Sigmoid colon (tissue), 6 donors: ENCODE measurements at regions not wholly inside any gene's neighbourhood (a gene's known extent, or its start where the extent isn't known, plus 50 kb on each side); places are given as distances from the start of the nearest gene placed in this dataset.

Experiments used
- DNase-seq: peaks from one replicate; pipeline ENCODE4 v3.0.0-alpha.2; 2019
- H3K27ac ChIP-seq, 4 donors: fragments of 200-600 bp; sonication (generic); one replicate each; pipeline ENCODE4 v1.5.1; 2016 to 2019; ENCODE audit warnings: mild to moderate bottlenecking in 1 of 4
- H3K27me3 ChIP-seq, 3 donors: fragments of 200-600 bp; sonication (generic); one replicate each; pipeline ENCODE4 v1.5.1; 2019; ENCODE audit warnings: mild to moderate bottlenecking in 1 of 3
- H3K36me3 ChIP-seq, 4 donors: fragments of 200-600 bp; sonication (generic); one replicate each; pipeline ENCODE4 v1.5.1; 2016 to 2019
- H3K4me1 ChIP-seq, 4 donors: fragments of 200-600 bp; sonication (generic); one replicate each; pipeline ENCODE4 v1.5.1; 2017 to 2019
- H3K4me3 ChIP-seq, 4 donors: fragments of 200-600 bp; sonication (generic); one replicate each; pipeline ENCODE4 v1.5.1; 2017 to 2019; ENCODE audit warnings: mild to moderate bottlenecking in 2 of 4, moderate library complexity in 1 of 4
- H3K9me3 ChIP-seq, 4 donors: fragments of 200-600 bp in 3 of 4; sonication (generic) in 3 of 4; one replicate each; pipeline versions ENCODE4 v1.5.1 to v1.6.1; 2013 to 2019
- CTCF ChIP-seq, 4 experiments: fragments of 450-650 bp in 3 of 4; fragments of 200-600 bp in 1 of 4; IDR thresholded peaks; one replicate each; pipeline ENCODE4 v1.5.1; 2016 to 2019; ENCODE audit warnings: antibody characterized with exemption in 4 of 4, mild to moderate bottlenecking in 3 of 4, moderate library complexity in 2 of 4
- EP300 ChIP-seq, 4 donors: sonication (generic); formaldehyde crosslinking; IDR thresholded peaks; one replicate each; pipeline ENCODE4 v1.6.1; 2017; ENCODE audit warnings: antibody characterized with exemption in 4 of 4
- POLR2A ChIP-seq, 2 donors: fragments of 450-650 bp; IDR thresholded peaks; one replicate each; pipeline ENCODE4 v1.6.1; 2016; ENCODE audit warnings: antibody characterized with exemption in 2 of 2, mild to moderate bottlenecking in 2 of 2, moderate library complexity in 2 of 2
- POLR2AphosphoS5 ChIP-seq, 4 donors: sonication (generic); formaldehyde crosslinking; IDR thresholded peaks; one replicate each; pipeline ENCODE4 v1.6.1; 2017; ENCODE audit warnings: antibody characterized with exemption in 4 of 4
- WGBS, 2 donors: extraction: QIAGEN DNeasy Blood & Tissue Kit; methylation state at CpG; one replicate each; pipeline ENCODE4 v1.1.7; 2013; 5-methylcytosine and 5-hydroxymethylcytosine counted together
- intact Hi-C: fragments of 100-400 bp; cut with DNase I; formaldehyde crosslinking; loops from one replicate; pipeline ENCODE4 v1.15.1; 2023
- donor health status: healthy with polysubstance abuse.
- donor health status: healthy.

GRCh38 chr17:10999484-10999883, 161.6 kb upstream of the PIRT start:
- H3K27me3 ChIP-seq = no peaks in the 10 kb centered on the region
- no peak for TF ChIP-seq POLR2AphosphoS5 (IDR thresholded peaks at IDR 0.05)
- TF ChIP-seq CTCF (IDR thresholded peaks at IDR 0.05) = no peak
- TF ChIP-seq EP300 (IDR thresholded peaks at IDR 0.05) = no peak
- no peak for TF ChIP-seq POLR2A (IDR thresholded peaks at IDR 0.05)
- no peak overlapping the region for H3K4me3 ChIP-seq
- no peak overlapping the region for H3K27ac ChIP-seq
- no peaks in the 10 kb centered on the region for H3K9me3 ChIP-seq
- H3K4me1 ChIP-seq = no peaks in the 10 kb centered on the region
- 15 to 56% methylated on average over 2 of the region's 2 CpGs for WGBS, 2 donors
- intact Hi-C loops = no loop called here
- no peaks in the 10 kb centered on the region for H3K36me3 ChIP-seq
- DNase-seq = no peak

- Histone ChIP-seq H3K27me3 (peaks cover 0 to 5% (median 0%) of the 10 kb centered on the region in 3 donors), H3K4me3 (no peak overlapping the region), H3K27ac (no peak overlapping the region), H3K9me3 (no peaks in the 10 kb centered on the region), H3K36me3 (no peaks in the 10 kb centered on the region), H3K4me1 (no peaks in the 10 kb centered on the region)
- intact Hi-C loops = no loop called here
- DNase-seq = no peak
- TF ChIP-seq CTCF (IDR thresholded peaks at IDR 0.05) (no peak), POLR2AphosphoS5 (IDR thresholded peaks at IDR 0.05) (no peak), EP300 (IDR thresholded peaks at IDR 0.05) (no peak), POLR2A (IDR thresholded peaks at IDR 0.05) (no peak)
- WGBS, 2 donors = 62 to 84% methylated on average over 7 of the region's 7 CpGs
These were observed 155.2 kb upstream of the PIRT start for GRCh38 chr17:10993126-10993525.

- no peak for DNase-seq
- intact Hi-C loops = no loop called here
- Histone ChIP-seq H3K27me3 (peaks cover 0 to 5% (median 0%) of the 10 kb centered on the region in 3 donors), H3K4me3 (no peak overlapping the region), H3K36me3 (no peaks in the 10 kb centered on the region), H3K27ac (no peak overlapping the region), H3K4me1 (no peaks in the 10 kb centered on the region), H3K9me3 (no peaks in the 10 kb centered on the region)
- TF ChIP-seq POLR2A (IDR thresholded peaks at IDR 0.05) = no peak
- TF ChIP-seq CTCF (IDR thresholded peaks at IDR 0.05) = no peak
- TF ChIP-seq POLR2AphosphoS5 (IDR thresholded peaks at IDR 0.05) = no peak
- TF ChIP-seq EP300 (IDR thresholded peaks at IDR 0.05) = no peak
- WGBS, 2 donors = 47 to 48% methylated on average over 10 of the region's 10 CpGs
These were observed 154.4 kb upstream of the PIRT start for GRCh38 chr17:10992106-10992880.

GRCh38 chr17:10987786-10988185, 149.9 kb upstream of the PIRT start:
- H3K4me3 ChIP-seq = no peak overlapping the region
- 87 to 91% methylated on average over 5 of the region's 5 CpGs for WGBS, 2 donors

More at GRCh38 chr17:10987786-10988185, 149.9 kb upstream of the PIRT start:
- no peak for DNase-seq
- no peak overlapping the region for H3K27ac ChIP-seq
- no peaks in the 10 kb centered on the region for H3K36me3 ChIP-seq
- no peaks in the 10 kb centered on the region for H3K4me1 ChIP-seq
- intact Hi-C loops = no loop called here
- TF ChIP-seq CTCF (IDR thresholded peaks at IDR 0.05) (no peak), POLR2A (IDR thresholded peaks at IDR 0.05) (no peak), EP300 (IDR thresholded peaks at IDR 0.05) (no peak), POLR2AphosphoS5 (IDR thresholded peaks at IDR 0.05) (no peak)
- H3K27me3 ChIP-seq = no peaks in the 10 kb centered on the region
- H3K9me3 ChIP-seq = no peaks in the 10 kb centered on the region
